ENCODE measurements at regions not wholly inside any gene's neighbourhood (a gene's known extent, or its start where the extent isn't known, plus 50 kb on each side); places are given as distances from the start of the nearest gene placed in this dataset.

GRCh38 chr1:82507011-82507410 lies 706.3 kb downstream of the ADGRL2 start:
- H3K9me3 Mint-ChIP-seq: no peaks in the 10 kb centered on the region
- H3K27me3 Mint-ChIP-seq (ENCODE audit: low read depth): no peaks in the 10 kb centered on the region
- DNase-seq: no peak
- H3K4me1 Mint-ChIP-seq (ENCODE audit: low read depth): no peaks in the 10 kb centered on the region
- no peak for ATAC-seq
- no peaks in the 10 kb centered on the region for H3K36me3 Mint-ChIP-seq (ENCODE audit: insufficient read depth)
- no peak overlapping the region for H3K4me3 Mint-ChIP-seq

- Mint-ChIP-seq H3K9me3 (no peaks in the 10 kb centered on the region), H3K36me3 (ENCODE audit: insufficient read depth) (no peaks in the 10 kb centered on the region), H3K4me3 (no peak overlapping the region), H3K27me3 (ENCODE audit: low read depth) (peaks cover 2% of the 10 kb centered on the region), H3K4me1 (ENCODE audit: low read depth) (no peaks in the 10 kb centered on the region)
- DNase-seq (no peak), ATAC-seq (no peak)
These were observed 703.1 kb downstream of the ADGRL2 start for GRCh38 chr1:82503822-82504221.

- Mint-ChIP-seq H3K27me3 (ENCODE audit: low read depth) (peaks cover 2% of the 10 kb centered on the region), H3K4me1 (ENCODE audit: low read depth) (no peaks in the 10 kb centered on the region), H3K9me3 (peaks cover 24% of the 10 kb centered on the region), H3K36me3 (ENCODE audit: insufficient read depth) (no peaks in the 10 kb centered on the region), H3K4me3 (no peak overlapping the region)
- DNase-seq (no peak), ATAC-seq (no peak)
These were observed 698.3 kb downstream of the ADGRL2 start for GRCh38 chr1:82499022-82499421.

GRCh38 chr1:82494117-82494516 lies 693.4 kb downstream of the ADGRL2 start:
- no peak overlapping the region for H3K4me3 Mint-ChIP-seq
- H3K36me3 Mint-ChIP-seq (ENCODE audit: insufficient read depth): no peaks in the 10 kb centered on the region
- no peaks in the 10 kb centered on the region for H3K4me1 Mint-ChIP-seq (ENCODE audit: low read depth)
- no peaks in the 10 kb centered on the region for H3K27me3 Mint-ChIP-seq (ENCODE audit: low read depth)
- H3K9me3 Mint-ChIP-seq: peaks cover 29% of the 10 kb centered on the region
- ATAC-seq: no peak
- DNase-seq: no peak

GRCh38 chr1:82492159-82492558 lies 691.4 kb downstream of the ADGRL2 start:
- H3K27me3 Mint-ChIP-seq (ENCODE audit: low read depth): no peaks in the 10 kb centered on the region
- ATAC-seq (no peak), DNase-seq (no peak)
- H3K4me1 Mint-ChIP-seq (ENCODE audit: low read depth): no peaks in the 10 kb centered on the region
- no peak overlapping the region for H3K4me3 Mint-ChIP-seq
- no peaks in the 10 kb centered on the region for H3K36me3 Mint-ChIP-seq (ENCODE audit: insufficient read depth)
- peaks cover 26% of the 10 kb centered on the region for H3K9me3 Mint-ChIP-seq

- no peak overlapping the region for H3K4me3 Mint-ChIP-seq
- H3K36me3 Mint-ChIP-seq (ENCODE audit: insufficient read depth): no peaks in the 10 kb centered on the region
- no peak for DNase-seq
- H3K4me1 Mint-ChIP-seq (ENCODE audit: low read depth): no peaks in the 10 kb centered on the region
- no peak for ATAC-seq
- no peaks in the 10 kb centered on the region for H3K27me3 Mint-ChIP-seq (ENCODE audit: low read depth)
- H3K9me3 Mint-ChIP-seq: peaks cover 20% of the 10 kb centered on the region
These were observed 690.7 kb downstream of the ADGRL2 start for GRCh38 chr1:82491301-82492048.

- Mint-ChIP-seq H3K27me3 (ENCODE audit: low read depth) (no peaks in the 10 kb centered on the region), H3K9me3 (no peaks in the 10 kb centered on the region), H3K36me3 (ENCODE audit: insufficient read depth) (no peaks in the 10 kb centered on the region), H3K4me3 (no peak overlapping the region), H3K4me1 (ENCODE audit: low read depth) (no peaks in the 10 kb centered on the region)
- no peak for DNase-seq
- no peak for ATAC-seq
These were observed 687.0 kb downstream of the ADGRL2 start for GRCh38 chr1:82487778-82488177.

- DNase-seq (no peak), ATAC-seq (no peak)
- no peaks in the 10 kb centered on the region for H3K4me1 Mint-ChIP-seq (ENCODE audit: low read depth)
- H3K36me3 Mint-ChIP-seq (ENCODE audit: insufficient read depth): no peaks in the 10 kb centered on the region
- H3K4me3 Mint-ChIP-seq: no peak overlapping the region
- no peaks in the 10 kb centered on the region for H3K9me3 Mint-ChIP-seq
- no peaks in the 10 kb centered on the region for H3K27me3 Mint-ChIP-seq (ENCODE audit: low read depth)
These were observed 686.2 kb downstream of the ADGRL2 start for GRCh38 chr1:82486969-82487368.

- ATAC-seq (no peak), DNase-seq (no peak)
- no peak overlapping the region for H3K4me3 Mint-ChIP-seq
- H3K27me3 Mint-ChIP-seq (ENCODE audit: low read depth): no peaks in the 10 kb centered on the region
- no peaks in the 10 kb centered on the region for H3K36me3 Mint-ChIP-seq (ENCODE audit: insufficient read depth)
- no peaks in the 10 kb centered on the region for H3K9me3 Mint-ChIP-seq
- H3K4me1 Mint-ChIP-seq (ENCODE audit: low read depth): no peaks in the 10 kb centered on the region
These were observed 685.7 kb downstream of the ADGRL2 start for GRCh38 chr1:82486468-82486867.

- ATAC-seq (no peak), DNase-seq (no peak)
- no peaks in the 10 kb centered on the region for H3K27me3 Mint-ChIP-seq (ENCODE audit: low read depth)
- H3K9me3 Mint-ChIP-seq: no peaks in the 10 kb centered on the region
- no peaks in the 10 kb centered on the region for H3K4me1 Mint-ChIP-seq (ENCODE audit: low read depth)
- H3K4me3 Mint-ChIP-seq: no peak overlapping the region
- H3K36me3 Mint-ChIP-seq (ENCODE audit: insufficient read depth): no peaks in the 10 kb centered on the region
These were observed 685.0 kb downstream of the ADGRL2 start for GRCh38 chr1:82485591-82486369.

GRCh38 chr1:82483146-82483545 lies 682.4 kb downstream of the ADGRL2 start:
- ATAC-seq: no peak
- Mint-ChIP-seq H3K27me3 (ENCODE audit: low read depth) (no peaks in the 10 kb centered on the region), H3K4me3 (no peak overlapping the region)

GRCh38 chr1:82478916-82479315 lies 678.2 kb downstream of the ADGRL2 start:
- DNase-seq (no peak), ATAC-seq (no peak)
- no peaks in the 10 kb centered on the region for H3K27me3 Mint-ChIP-seq (ENCODE audit: low read depth)
- H3K4me1 Mint-ChIP-seq (ENCODE audit: low read depth): no peaks in the 10 kb centered on the region
- no peaks in the 10 kb centered on the region for H3K9me3 Mint-ChIP-seq
- no peak overlapping the region for H3K4me3 Mint-ChIP-seq
- no peaks in the 10 kb centered on the region for H3K36me3 Mint-ChIP-seq (ENCODE audit: insufficient read depth)

More at GRCh38 chr1:82483146-82483545, 682.4 kb downstream of the ADGRL2 start:
- H3K9me3 Mint-ChIP-seq: no peaks in the 10 kb centered on the region
- no peak for DNase-seq
- H3K4me1 Mint-ChIP-seq (ENCODE audit: low read depth): no peaks in the 10 kb centered on the region
- no peaks in the 10 kb centered on the region for H3K36me3 Mint-ChIP-seq (ENCODE audit: insufficient read depth)

GRCh38 chr1:82472489-82473131 lies 671.9 kb downstream of the ADGRL2 start:
- Mint-ChIP-seq H3K27me3 (ENCODE audit: low read depth) (no peaks in the 10 kb centered on the region), H3K9me3 (peaks cover 4% of the 10 kb centered on the region), H3K4me1 (ENCODE audit: low read depth) (no peaks in the 10 kb centered on the region), H3K36me3 (ENCODE audit: insufficient read depth) (no peaks in the 10 kb centered on the region), H3K4me3 (no peak overlapping the region)
- DNase-seq (no peak), ATAC-seq (no peak)

GRCh38 chr1:82466891-82467290 lies 666.2 kb downstream of the ADGRL2 start:
- H3K4me1 Mint-ChIP-seq (ENCODE audit: low read depth): no peaks in the 10 kb centered on the region
- H3K27me3 Mint-ChIP-seq (ENCODE audit: low read depth): no peaks in the 10 kb centered on the region
- ATAC-seq (no peak), DNase-seq (no peak)
- H3K4me3 Mint-ChIP-seq: no peak overlapping the region
- H3K9me3 Mint-ChIP-seq: peaks cover 4% of the 10 kb centered on the region
- no peaks in the 10 kb centered on the region for H3K36me3 Mint-ChIP-seq (ENCODE audit: insufficient read depth)

- H3K27me3 Mint-ChIP-seq (ENCODE audit: low read depth): no peaks in the 10 kb centered on the region
- no peaks in the 10 kb centered on the region for H3K4me1 Mint-ChIP-seq (ENCODE audit: low read depth)
- H3K36me3 Mint-ChIP-seq (ENCODE audit: insufficient read depth): no peaks in the 10 kb centered on the region
- ATAC-seq (no peak), DNase-seq (no peak)
- peaks cover 4% of the 10 kb centered on the region for H3K9me3 Mint-ChIP-seq
- no peak overlapping the region for H3K4me3 Mint-ChIP-seq
These were observed 665.7 kb downstream of the ADGRL2 start for GRCh38 chr1:82466416-82466815.
